IPS DF 4.7 (cell line): ENCODE measurements at regions not wholly inside any gene's neighbourhood (a gene's known extent, or its start where the extent isn't known, plus 50 kb on each side); places are given as distances from the start of the nearest gene placed in this dataset.

Experiments used
- DNase-seq: peaks from one replicate; pipeline ENCODE4 v3.0.0-alpha.2; 2013; ENCODE audit warnings: low spot score; ENCODE audit errors: extremely low read depth

DNA sequence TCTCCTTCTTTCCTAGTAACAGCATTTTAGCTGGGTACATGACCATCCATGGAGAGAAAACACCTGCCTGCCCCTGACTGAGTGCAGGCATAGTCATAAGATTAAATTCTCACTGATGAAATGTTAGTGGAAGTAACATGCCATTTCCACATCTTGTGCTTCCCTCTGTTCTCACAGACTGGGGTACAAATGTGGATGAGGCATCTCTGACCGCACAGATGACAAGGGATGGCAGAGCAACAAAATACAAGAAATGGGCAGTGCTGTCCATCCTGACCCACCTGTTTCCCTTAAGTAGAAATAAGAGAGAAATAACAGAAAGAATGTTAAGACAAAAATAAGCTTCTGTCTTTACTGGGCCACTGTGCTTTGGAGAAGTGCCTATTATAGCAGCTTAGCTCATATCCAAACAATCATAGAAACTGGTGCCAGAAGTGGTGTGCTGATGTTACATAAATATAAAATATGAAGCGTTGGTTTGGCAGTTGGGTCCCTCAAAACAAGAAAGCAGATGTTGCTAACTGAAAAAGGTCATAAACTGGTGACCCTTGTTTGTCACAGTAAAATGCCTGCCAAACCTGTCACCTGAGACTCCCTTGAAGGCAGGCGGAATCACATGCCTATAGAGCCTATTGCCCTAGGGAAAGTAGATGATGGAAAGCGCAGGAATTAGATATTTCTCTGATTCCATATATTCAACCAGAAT lies 72.4 kb upstream of the CCDC150 start:
- DNase-seq, result no peak

- no peak for DNase-seq
Observed at GRCh38 chr2:196568506-196568905, 71.0 kb upstream of the CCDC150 start.

- no peak for DNase-seq
Observed at GRCh38 chr2:196584903-196585302, 54.6 kb upstream of the CCDC150 start.

- DNase-seq, result no peak
Observed at GRCh38 chr2:196586511-196586991, 53.0 kb upstream of the CCDC150 start.

DNA sequence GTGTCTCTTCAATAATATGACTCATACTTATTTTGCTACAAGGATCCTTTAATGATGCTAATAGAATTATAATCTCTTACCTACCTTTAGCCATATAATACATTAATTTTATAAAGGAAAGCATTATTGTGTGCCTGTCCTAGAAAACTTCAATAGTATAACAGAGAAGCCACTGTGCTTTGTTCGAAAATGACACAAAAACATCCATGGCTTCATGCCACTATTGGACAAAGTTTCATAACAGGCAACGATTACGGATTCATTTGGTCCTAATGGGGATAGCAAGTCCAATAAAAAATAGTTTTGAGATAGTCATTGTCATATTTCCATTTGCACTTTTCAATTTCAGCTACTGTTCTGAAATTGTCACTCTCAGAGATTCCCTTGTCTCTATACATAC lies 52.5 kb upstream of the CCDC150 start:
- DNase-seq, result no peak

DNA sequence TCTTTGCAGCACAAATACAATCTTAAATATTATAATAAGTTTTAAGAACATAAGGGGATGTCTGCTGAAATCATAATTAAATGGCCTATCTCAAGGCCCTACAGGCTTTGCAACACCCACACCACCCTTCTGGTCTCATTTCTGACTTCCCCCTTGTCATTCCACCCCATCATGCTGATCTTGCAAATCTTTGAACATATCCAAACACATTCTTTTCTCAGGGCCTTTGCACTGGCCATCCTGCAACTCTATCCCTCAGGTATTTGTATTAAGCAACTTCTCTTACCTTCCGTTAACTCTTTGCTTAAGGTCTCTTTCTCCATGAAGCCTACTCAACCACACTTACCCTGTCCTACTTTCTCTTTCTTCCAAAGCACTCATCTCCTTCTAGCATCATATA lies 51.8 kb upstream of the CCDC150 start:
- no peak for DNase-seq

DNA sequence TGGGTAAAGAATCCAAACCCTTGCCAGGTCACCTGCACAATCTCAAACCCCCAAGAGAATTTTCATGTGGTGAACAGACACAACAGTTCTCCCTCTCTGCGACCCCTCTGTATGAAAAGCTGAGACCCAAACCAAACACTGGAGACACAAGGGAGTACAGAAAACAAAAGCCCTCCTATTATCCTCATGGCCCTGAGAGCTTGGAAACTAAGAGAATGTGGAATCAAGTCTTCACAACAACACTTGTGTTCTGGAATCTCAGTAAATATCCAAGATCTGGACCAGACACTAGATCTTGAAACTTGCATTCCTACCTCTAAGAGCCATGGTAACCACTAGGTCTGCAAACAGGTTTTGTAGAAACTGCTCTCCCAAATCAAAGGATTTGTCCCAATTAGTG lies 50.1 kb upstream of the CCDC150 start:
- DNase-seq, result no peak
